PC-3 (cell line): ENCODE measurements at regions not wholly inside any gene's neighbourhood (a gene's known extent, or its start where the extent isn't known, plus 50 kb on each side); places are given as distances from the start of the nearest gene placed in this dataset.

Experiments
- ATAC-seq: fragments of 200-7000 bp; cut with Tn5 transposase; 2 replicates; pipeline ENCODE4 v1.9.1; 2020; ENCODE audit warnings: mild to moderate bottlenecking, moderate library complexity
- BruUV-seq: library from RNA; stranded (reverse); fragments of 400-500 nt; replicated peaks from 2 replicates; lab custom pipeline; 2021; lab: Mats Ljungman, UMichigan
- CTCF ChIA-PET: fragments of 300-600 bp; sonication (Branson Sonifier 250); formaldehyde crosslinking; loops from one replicate; lab custom pipeline; 2022; ENCODE audit warnings: antibody characterized with exemption; lab: Charles Lee
- POLR2A ChIA-PET: fragments of 300-600 bp; sonication (Branson Sonifier 250); formaldehyde crosslinking; loops from one replicate; lab custom pipeline; 2022; ENCODE audit warnings: antibody characterized with exemption; ENCODE audit not compliant: unreplicated experiment; lab: Charles Lee
- DNase-seq: peaks from one replicate; pipeline ENCODE4 v3.0.0-alpha.2; 2015
- H2AFZ ChIP-seq: fragments of 300-600 bp; sonication (generic); 2 replicates; pipeline ENCODE4 v1.6.0; 2016; ENCODE audit warnings: antibody characterized with exemption, low read length
- H3F3A ChIP-seq: fragments of 300-600 bp; sonication (generic); one replicate; pipeline ENCODE4 v1.6.0; 2017; ENCODE audit warnings: antibody characterized with exemption, low read length, control low read depth, mild to moderate bottlenecking; ENCODE audit not compliant: unreplicated experiment
- H3K27ac ChIP-seq: fragments of 300-600 bp; sonication (generic); 2 replicates; pipeline ENCODE4 v1.5.1; 2016; ENCODE audit warnings: mild to moderate bottlenecking, low read length
- H3K27me3 ChIP-seq: fragments of 300-600 bp; sonication (generic); 2 replicates; pipeline ENCODE4 v1.6.1; 2016; ENCODE audit warnings: low read length, mixed read lengths
- H3K36me3 ChIP-seq: fragments of 300-600 bp; sonication (generic); 2 replicates; pipeline ENCODE4 v1.6.1; 2016; ENCODE audit warnings: low read depth, mixed run types, low read length, mixed read lengths
- H3K4me1 ChIP-seq: fragments of 300-600 bp; sonication (generic); 2 replicates; pipeline ENCODE4 v1.5.1; 2016; ENCODE audit warnings: low read length; ENCODE audit not compliant: insufficient read depth
- H3K4me2 ChIP-seq: fragments of 300-600 bp; sonication (generic); 2 replicates; pipeline ENCODE4 v1.6.0; 2016; ENCODE audit warnings: low read length
- H3K4me3 ChIP-seq: fragments of 300-600 bp; sonication (generic); 2 replicates; pipeline ENCODE4 v1.5.1; 2016; ENCODE audit warnings: mild to moderate bottlenecking, low read length, mixed read lengths
- H3K79me2 ChIP-seq: fragments of 300-600 bp; sonication (generic); 2 replicates; pipeline ENCODE4 v1.6.1; 2017; ENCODE audit warnings: low read length, mixed read lengths
- H3K9ac ChIP-seq: fragments of 300-600 bp; sonication (generic); 2 replicates; pipeline ENCODE4 v1.6.0; 2016; ENCODE audit warnings: mild to moderate bottlenecking, low read length
- H3K9me2 ChIP-seq: fragments of 300-600 bp; sonication (generic); replicated peaks from 2 replicates; pipeline ENCODE4 v1.6.1; 2016; ENCODE audit warnings: mixed run types, low read length, mixed read lengths
- H3K9me3 ChIP-seq: fragments of 300-600 bp; sonication (generic); 2 replicates; pipeline ENCODE4 v1.6.1; 2016; ENCODE audit warnings: low read length, mixed read lengths
- H4K20me1 ChIP-seq: fragments of 300-600 bp; sonication (generic); 2 replicates; pipeline ENCODE4 v1.6.1; 2016; ENCODE audit warnings: low read length, mixed read lengths
- EZH2 ChIP-seq: fragments of 300-600 bp; sonication (generic); IDR thresholded peaks from one replicate; pipeline ENCODE4 v1.6.1; 2017; ENCODE audit warnings: antibody characterized with exemption, mild to moderate bottlenecking, low read length; ENCODE audit not compliant: unreplicated experiment
- EZH2phosphoT487 ChIP-seq: fragments of 300-600 bp; sonication (generic); IDR thresholded peaks from 2 replicates; pipeline ENCODE4 v1.6.1; 2018; ENCODE audit warnings: mild to moderate bottlenecking, antibody characterized with exemption, low read length, borderline replicate concordance
- intact Hi-C: fragments of 100-400 bp; cut with micrococcal nuclease; formaldehyde crosslinking; loops from 2 replicates; pipeline ENCODE4 v1.9.0; 2023
- TF ChIP-seq, protein P1 (sequence below): fragments of 300-600 bp; sonication (generic); conservative IDR thresholded peaks from 2 replicates; pipeline ENCODE4 v1.5.1; 2017; ENCODE audit warnings: antibody characterized with exemption, low read depth, mild to moderate bottlenecking, low read length

DNA sequence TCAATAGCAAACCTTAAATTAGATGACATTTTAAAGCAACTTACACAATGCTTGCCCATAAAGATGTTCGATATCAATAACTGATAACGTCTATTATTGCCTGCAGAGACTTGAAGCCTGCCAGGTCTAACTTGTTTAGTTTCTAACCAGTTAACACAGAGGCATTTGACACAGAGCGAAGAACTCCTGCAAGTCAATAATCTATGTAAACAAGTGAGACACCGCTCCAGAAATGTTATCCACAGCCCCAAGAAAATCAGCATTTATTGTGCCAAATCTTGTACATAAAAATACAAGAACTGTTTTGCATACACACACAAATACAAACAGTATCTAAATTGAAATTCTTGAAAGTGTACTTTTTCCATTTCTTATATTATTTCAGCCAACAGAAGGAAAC lies 236.0 kb upstream of the DIO3 start:
- H3K27ac ChIP-seq: no peak overlapping the region
- no peaks in the 10 kb centered on the region for H4K20me1 ChIP-seq
- ChIA-PET POLR2A (no interaction called here), CTCF (no interaction called here)
- ATAC-seq: no peak
- no peak overlapping the region for H2AFZ ChIP-seq
- H3K27me3 ChIP-seq: no peaks in the 10 kb centered on the region
- no peak for TF ChIP-seq EZH2
- no peaks in the 10 kb centered on the region for H3F3A ChIP-seq
- intact Hi-C loops: no loop called here
- H3K4me3 ChIP-seq: no peak overlapping the region
- H3K9me2 ChIP-seq: no peaks in the 10 kb centered on the region
- H3K9me3 ChIP-seq: peaks cover 12% of the 10 kb centered on the region
- H3K9ac ChIP-seq: no peak overlapping the region
- no peak for DNase-seq
- no peaks in the 10 kb centered on the region for H3K4me1 ChIP-seq
- no peaks in the 10 kb centered on the region for H3K36me3 ChIP-seq
- BruUV-seq: no TSS peak
- no peak overlapping the region for H3K4me2 ChIP-seq
- no peaks in the 10 kb centered on the region for H3K79me2 ChIP-seq

DNA sequence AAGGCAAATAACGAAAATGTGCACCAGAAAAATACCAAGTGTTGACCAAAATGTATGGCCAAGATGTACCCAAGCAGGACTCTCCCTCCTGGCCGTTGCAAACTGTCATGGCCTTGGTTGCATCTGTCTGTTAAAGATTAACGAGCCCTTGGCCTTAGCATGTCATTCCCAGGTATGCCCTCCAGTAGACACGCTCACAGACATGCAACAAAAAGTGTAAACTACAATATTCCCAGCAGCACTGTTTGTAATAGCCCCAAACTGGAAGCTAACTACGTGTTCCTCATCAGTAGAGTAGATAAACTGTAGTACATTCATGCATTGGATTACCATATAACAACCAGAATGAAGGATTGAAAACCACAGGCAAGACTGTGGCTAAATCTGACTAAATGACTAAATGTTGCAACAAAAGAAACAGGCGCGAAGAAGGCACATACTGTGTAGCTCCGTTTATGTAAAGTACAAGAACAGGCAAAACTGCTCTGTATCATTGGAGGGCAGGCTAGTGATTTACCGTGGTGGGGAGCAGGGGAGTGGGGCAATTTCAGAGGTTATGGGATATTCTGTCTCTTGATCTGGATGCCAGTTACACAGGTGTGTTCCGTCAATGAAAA lies 232.8 kb upstream of the DIO3 start:
- no peaks in the 10 kb centered on the region for H3K79me2 ChIP-seq
- no peak overlapping the region for H2AFZ ChIP-seq
- H3K4me1 ChIP-seq: peaks cover 7% of the 10 kb centered on the region
- no peak overlapping the region for H3K4me2 ChIP-seq
- H3K36me3 ChIP-seq: no peaks in the 10 kb centered on the region
- ChIA-PET POLR2A (no interaction called here), CTCF (no interaction called here)
- no peak for DNase-seq
- intact Hi-C loops: no loop called here
- BruUV-seq: no TSS peak
- H3K9ac ChIP-seq: no peak overlapping the region
- no peaks in the 10 kb centered on the region for H4K20me1 ChIP-seq
- no peak overlapping the region for H3K27ac ChIP-seq
- H3K9me2 ChIP-seq: no peaks in the 10 kb centered on the region
- no peaks in the 10 kb centered on the region for H3K27me3 ChIP-seq
- H3K4me3 ChIP-seq: no peak overlapping the region
- H3F3A ChIP-seq: no peaks in the 10 kb centered on the region
- no peak for TF ChIP-seq EZH2phosphoT487
- no peak for TF ChIP-seq EZH2
- TF ChIP-seq, protein P1, sequence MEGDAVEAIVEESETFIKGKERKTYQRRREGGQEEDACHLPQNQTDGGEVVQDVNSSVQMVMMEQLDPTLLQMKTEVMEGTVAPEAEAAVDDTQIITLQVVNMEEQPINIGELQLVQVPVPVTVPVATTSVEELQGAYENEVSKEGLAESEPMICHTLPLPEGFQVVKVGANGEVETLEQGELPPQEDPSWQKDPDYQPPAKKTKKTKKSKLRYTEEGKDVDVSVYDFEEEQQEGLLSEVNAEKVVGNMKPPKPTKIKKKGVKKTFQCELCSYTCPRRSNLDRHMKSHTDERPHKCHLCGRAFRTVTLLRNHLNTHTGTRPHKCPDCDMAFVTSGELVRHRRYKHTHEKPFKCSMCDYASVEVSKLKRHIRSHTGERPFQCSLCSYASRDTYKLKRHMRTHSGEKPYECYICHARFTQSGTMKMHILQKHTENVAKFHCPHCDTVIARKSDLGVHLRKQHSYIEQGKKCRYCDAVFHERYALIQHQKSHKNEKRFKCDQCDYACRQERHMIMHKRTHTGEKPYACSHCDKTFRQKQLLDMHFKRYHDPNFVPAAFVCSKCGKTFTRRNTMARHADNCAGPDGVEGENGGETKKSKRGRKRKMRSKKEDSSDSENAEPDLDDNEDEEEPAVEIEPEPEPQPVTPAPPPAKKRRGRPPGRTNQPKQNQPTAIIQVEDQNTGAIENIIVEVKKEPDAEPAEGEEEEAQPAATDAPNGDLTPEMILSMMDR: no peak
- H3K9me3 ChIP-seq: peaks cover 12% of the 10 kb centered on the region
- ATAC-seq: no peak

DNA sequence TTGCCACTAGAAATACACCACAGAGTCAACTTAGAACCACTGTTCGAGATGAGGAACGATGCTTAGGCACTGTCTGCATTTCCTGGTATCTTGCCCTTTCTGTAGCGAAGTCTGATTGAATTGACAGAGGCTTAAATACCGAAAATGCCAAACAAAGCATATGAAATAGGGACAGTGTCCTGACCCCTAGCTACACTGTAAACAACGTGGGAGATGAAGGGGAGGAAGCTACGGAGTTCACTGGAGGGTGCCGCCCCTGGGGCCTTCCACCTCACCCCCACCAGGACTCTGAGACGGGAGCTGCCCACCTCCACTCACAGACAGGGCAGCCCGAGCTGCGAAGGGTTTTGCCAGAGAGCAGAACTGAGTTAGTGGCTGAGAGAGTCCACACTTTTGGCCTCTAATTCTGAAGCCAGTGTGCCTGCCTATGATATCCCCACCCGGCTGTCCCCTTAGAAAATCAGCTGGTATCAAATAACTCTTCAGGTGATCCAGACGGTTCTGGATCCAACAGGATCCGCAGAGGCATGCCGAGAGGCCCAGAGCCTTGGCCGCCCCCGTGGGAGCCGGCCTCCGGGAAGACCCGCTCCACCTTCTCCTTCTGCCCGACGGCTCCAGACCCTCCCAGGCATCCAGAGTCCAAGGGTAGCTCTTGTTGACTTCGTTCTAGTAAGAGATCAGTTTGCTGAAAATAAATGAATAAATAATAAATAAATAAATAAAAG lies 230.7 kb upstream of the DIO3 start:
- DNase-seq (no peak), ATAC-seq (no peak)
- Histone ChIP-seq H4K20me1 (no peaks in the 10 kb centered on the region), H3K4me1 (peaks cover 10% of the 10 kb centered on the region), H3K36me3 (no peaks in the 10 kb centered on the region), H3F3A (no peaks in the 10 kb centered on the region), H3K4me3 (no peak overlapping the region), H3K4me2 (no peak overlapping the region), H3K27ac (no peak overlapping the region), H3K9me3 (no peaks in the 10 kb centered on the region), H3K79me2 (no peaks in the 10 kb centered on the region), H3K9me2 (no peaks in the 10 kb centered on the region), H3K9ac (no peak overlapping the region), H3K27me3 (no peaks in the 10 kb centered on the region), H2AFZ (no peak overlapping the region)
- intact Hi-C loops: no loop called here
- TF ChIP-seq, protein P1: no peak
- TF ChIP-seq EZH2 (no peak), EZH2phosphoT487 (no peak)
- no TSS peak for BruUV-seq
- ChIA-PET POLR2A (no interaction called here), CTCF (no interaction called here)
